ENCODE measurements at regions not wholly inside any gene's neighbourhood (a gene's known extent, or its start where the extent isn't known, plus 50 kb on each side); places are given as distances from the start of the nearest gene placed in this dataset.

- H3K4me1 Mint-ChIP-seq (ENCODE audit: low read depth, unreplicated experiment), result no peaks in the 10 kb centered on the region
- TF ChIP-seq, protein P1, sequence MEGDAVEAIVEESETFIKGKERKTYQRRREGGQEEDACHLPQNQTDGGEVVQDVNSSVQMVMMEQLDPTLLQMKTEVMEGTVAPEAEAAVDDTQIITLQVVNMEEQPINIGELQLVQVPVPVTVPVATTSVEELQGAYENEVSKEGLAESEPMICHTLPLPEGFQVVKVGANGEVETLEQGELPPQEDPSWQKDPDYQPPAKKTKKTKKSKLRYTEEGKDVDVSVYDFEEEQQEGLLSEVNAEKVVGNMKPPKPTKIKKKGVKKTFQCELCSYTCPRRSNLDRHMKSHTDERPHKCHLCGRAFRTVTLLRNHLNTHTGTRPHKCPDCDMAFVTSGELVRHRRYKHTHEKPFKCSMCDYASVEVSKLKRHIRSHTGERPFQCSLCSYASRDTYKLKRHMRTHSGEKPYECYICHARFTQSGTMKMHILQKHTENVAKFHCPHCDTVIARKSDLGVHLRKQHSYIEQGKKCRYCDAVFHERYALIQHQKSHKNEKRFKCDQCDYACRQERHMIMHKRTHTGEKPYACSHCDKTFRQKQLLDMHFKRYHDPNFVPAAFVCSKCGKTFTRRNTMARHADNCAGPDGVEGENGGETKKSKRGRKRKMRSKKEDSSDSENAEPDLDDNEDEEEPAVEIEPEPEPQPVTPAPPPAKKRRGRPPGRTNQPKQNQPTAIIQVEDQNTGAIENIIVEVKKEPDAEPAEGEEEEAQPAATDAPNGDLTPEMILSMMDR (IDR thresholded peaks at IDR 0.05; ENCODE audit: partially characterized antibody, unreplicated experiment), result no peak
- H3K27me3 Mint-ChIP-seq (ENCODE audit: unreplicated experiment), result peaks cover 1% of the 10 kb centered on the region
- no peak overlapping the region for H3K4me3 Mint-ChIP-seq (ENCODE audit: unreplicated experiment)
- H3K36me3 Mint-ChIP-seq (ENCODE audit: unreplicated experiment), result no peaks in the 10 kb centered on the region
- no peaks in the 10 kb centered on the region for H3K9me3 Mint-ChIP-seq (ENCODE audit: unreplicated experiment)
- no peak for DNase-seq
- H3K27ac Mint-ChIP-seq (ENCODE audit: unreplicated experiment), result no peak overlapping the region
Measured at GRCh38 chr2:175559613-175560012, 378.1 kb upstream of the ATP5MC3 start.

DNA sequence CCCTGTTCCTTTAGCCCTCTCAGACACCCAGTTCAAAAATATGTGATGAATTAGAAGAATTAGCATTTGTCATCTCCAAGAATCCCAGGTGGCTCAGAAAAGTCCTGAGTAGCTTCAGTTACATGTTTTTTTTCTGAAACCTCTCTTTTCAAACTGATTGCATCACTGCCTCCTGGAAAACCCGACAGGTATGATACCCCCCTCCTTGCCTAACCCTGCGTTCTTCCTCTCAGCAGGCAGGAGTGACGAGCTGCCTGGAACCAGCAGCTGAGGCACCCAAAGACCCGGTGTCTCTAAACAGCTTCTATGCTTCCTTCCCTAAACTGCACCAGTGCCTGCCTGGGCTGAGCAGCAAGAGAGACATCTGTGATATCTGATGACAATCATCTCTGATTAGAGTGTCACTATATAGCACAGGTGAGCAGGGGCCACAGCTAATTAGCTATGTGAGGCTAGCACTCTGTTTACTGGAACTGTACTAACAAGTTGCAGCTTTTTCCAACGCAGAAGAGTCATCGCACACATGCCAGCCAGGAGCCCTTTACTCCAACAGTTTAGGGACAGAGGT, 376.4 kb upstream of the ATP5MC3 start:
- Mint-ChIP-seq H3K27ac (ENCODE audit: unreplicated experiment) (no peak overlapping the region), H3K4me3 (ENCODE audit: unreplicated experiment) (no peak overlapping the region), H3K4me1 (ENCODE audit: low read depth, unreplicated experiment) (peaks cover 3% of the 10 kb centered on the region), H3K27me3 (ENCODE audit: unreplicated experiment) (peaks cover 1% of the 10 kb centered on the region), H3K36me3 (ENCODE audit: unreplicated experiment) (no peaks in the 10 kb centered on the region), H3K9me3 (ENCODE audit: unreplicated experiment) (peaks cover 1% of the 10 kb centered on the region)
- no peak for DNase-seq
- TF ChIP-seq, protein P1 (IDR thresholded peaks at IDR 0.05; ENCODE audit: partially characterized antibody, unreplicated experiment), result no peak

DNA sequence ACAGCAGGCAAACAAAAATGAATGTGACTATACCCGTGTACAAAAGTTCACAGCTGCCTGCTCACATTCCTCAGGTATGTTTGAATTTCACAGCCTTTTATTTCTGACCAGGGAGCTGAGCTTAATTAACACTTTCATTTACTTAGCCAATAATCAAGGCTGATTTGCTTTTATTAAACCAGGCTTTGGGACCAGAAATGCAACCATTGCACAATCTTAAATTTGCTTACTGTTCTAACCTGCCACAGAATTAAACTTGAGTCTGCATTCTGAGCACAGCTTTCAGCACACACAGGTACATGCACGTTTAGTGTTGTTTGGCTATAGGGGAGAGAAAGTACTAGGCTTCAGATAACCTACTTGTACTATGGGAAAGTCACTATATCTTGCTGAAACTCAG, 372.4 kb upstream of the ATP5MC3 start:
- Mint-ChIP-seq H3K27me3 (ENCODE audit: unreplicated experiment) (peaks cover 1% of the 10 kb centered on the region), H3K4me1 (ENCODE audit: low read depth, unreplicated experiment) (peaks cover 12% of the 10 kb centered on the region), H3K4me3 (ENCODE audit: unreplicated experiment) (no peak overlapping the region), H3K9me3 (ENCODE audit: unreplicated experiment) (peaks cover 1% of the 10 kb centered on the region), H3K27ac (ENCODE audit: unreplicated experiment) (no peak overlapping the region), H3K36me3 (ENCODE audit: unreplicated experiment) (no peaks in the 10 kb centered on the region)
- DNase-seq, result no peak
- TF ChIP-seq, protein P1 (IDR thresholded peaks at IDR 0.05; ENCODE audit: partially characterized antibody, unreplicated experiment), result no peak

- peaks cover 12% of the 10 kb centered on the region for H3K4me1 Mint-ChIP-seq (ENCODE audit: low read depth, unreplicated experiment)
- no peak overlapping the region for H3K27ac Mint-ChIP-seq (ENCODE audit: unreplicated experiment)
- TF ChIP-seq, protein P1 (IDR thresholded peaks at IDR 0.05; ENCODE audit: partially characterized antibody, unreplicated experiment), result no peak
- H3K36me3 Mint-ChIP-seq (ENCODE audit: unreplicated experiment), result no peaks in the 10 kb centered on the region
- peaks cover 1% of the 10 kb centered on the region for H3K9me3 Mint-ChIP-seq (ENCODE audit: unreplicated experiment)
- H3K27me3 Mint-ChIP-seq (ENCODE audit: unreplicated experiment), result peaks cover 1% of the 10 kb centered on the region
- no peak overlapping the region for H3K4me3 Mint-ChIP-seq (ENCODE audit: unreplicated experiment)
- DNase-seq, result no peak
Measured at GRCh38 chr2:175552902-175553301, 371.4 kb upstream of the ATP5MC3 start.

GRCh38 chr2:175540421-175540820, 358.9 kb upstream of the ATP5MC3 start:
- Mint-ChIP-seq H3K4me1 (ENCODE audit: low read depth, unreplicated experiment) (peaks cover 1% of the 10 kb centered on the region), H3K27ac (ENCODE audit: unreplicated experiment) (no peak overlapping the region), H3K9me3 (ENCODE audit: unreplicated experiment) (no peaks in the 10 kb centered on the region), H3K4me3 (ENCODE audit: unreplicated experiment) (no peak overlapping the region), H3K36me3 (ENCODE audit: unreplicated experiment) (peaks cover 17% of the 10 kb centered on the region), H3K27me3 (ENCODE audit: unreplicated experiment) (no peaks in the 10 kb centered on the region)
- DNase-seq, result no peak
- TF ChIP-seq, protein P1 (IDR thresholded peaks at IDR 0.05; ENCODE audit: partially characterized antibody, unreplicated experiment), result no peak
